ENCODE measurements at regions not wholly inside any gene's neighbourhood (a gene's known extent, or its start where the extent isn't known, plus 50 kb on each side); places are given as distances from the start of the nearest gene placed in this dataset.

GRCh38 chr11:127590314-127590713, 589.7 kb upstream of the KIRREL3 start:
- TF ChIP-seq CTCF (IDR thresholded peaks at IDR 0.05) (no peak), POLR2A (IDR thresholded peaks at IDR 0.05) (no peak)

All from suprapubic skin (tissue), 3 donors.